Upper lobe of left lung (tissue), 4 donors: ENCODE measurements at regions not wholly inside any gene's neighbourhood (a gene's known extent, or its start where the extent isn't known, plus 50 kb on each side); places are given as distances from the start of the nearest gene placed in this dataset.

Source experiments
- POLR2A ChIP-seq, 4 donors: fragments of 450-650 bp; IDR thresholded peaks; one replicate each; pipeline ENCODE4 v1.5.1; 2016 to 2017; ENCODE audit warnings: antibody characterized with exemption in 4 of 4, mild to moderate bottlenecking in 2 of 4
- POLR2AphosphoS5 ChIP-seq, 2 donors: sonication (generic); formaldehyde crosslinking; IDR thresholded peaks; one replicate each; pipeline ENCODE4 v1.5.1; 2017; ENCODE audit warnings: antibody characterized with exemption in 2 of 2
- TF ChIP-seq, protein P1 (sequence below), 6 experiments: fragments of 450-650 bp in 4 of 6; fragments of 200-600 bp in 2 of 6; sonication (generic) in 2 of 6; IDR thresholded peaks; one replicate each; pipeline ENCODE4 v1.5.1; 2016 to 2019; ENCODE audit warnings: antibody characterized with exemption in 6 of 6

DNA sequence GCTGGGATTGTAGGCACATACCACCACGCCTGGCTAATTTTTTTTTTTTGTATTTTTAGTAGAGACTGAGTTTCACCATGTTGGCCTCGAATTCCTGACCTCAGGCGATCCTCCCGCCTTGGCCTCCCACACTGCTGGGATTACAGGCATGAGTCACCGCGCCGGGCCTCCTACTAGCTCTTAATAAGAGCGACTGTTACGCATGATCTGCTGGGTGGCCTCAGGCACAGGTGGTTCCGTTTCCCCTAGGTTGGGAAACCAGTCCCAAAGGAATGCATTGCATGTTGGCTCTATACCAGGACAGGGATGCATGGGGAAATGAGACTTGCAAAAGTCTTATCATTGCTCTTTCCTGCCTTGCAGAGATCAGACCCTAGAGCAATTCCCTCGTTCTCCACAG, 184.7 kb upstream of the PPP1R26 start:
- TF ChIP-seq, protein P1, sequence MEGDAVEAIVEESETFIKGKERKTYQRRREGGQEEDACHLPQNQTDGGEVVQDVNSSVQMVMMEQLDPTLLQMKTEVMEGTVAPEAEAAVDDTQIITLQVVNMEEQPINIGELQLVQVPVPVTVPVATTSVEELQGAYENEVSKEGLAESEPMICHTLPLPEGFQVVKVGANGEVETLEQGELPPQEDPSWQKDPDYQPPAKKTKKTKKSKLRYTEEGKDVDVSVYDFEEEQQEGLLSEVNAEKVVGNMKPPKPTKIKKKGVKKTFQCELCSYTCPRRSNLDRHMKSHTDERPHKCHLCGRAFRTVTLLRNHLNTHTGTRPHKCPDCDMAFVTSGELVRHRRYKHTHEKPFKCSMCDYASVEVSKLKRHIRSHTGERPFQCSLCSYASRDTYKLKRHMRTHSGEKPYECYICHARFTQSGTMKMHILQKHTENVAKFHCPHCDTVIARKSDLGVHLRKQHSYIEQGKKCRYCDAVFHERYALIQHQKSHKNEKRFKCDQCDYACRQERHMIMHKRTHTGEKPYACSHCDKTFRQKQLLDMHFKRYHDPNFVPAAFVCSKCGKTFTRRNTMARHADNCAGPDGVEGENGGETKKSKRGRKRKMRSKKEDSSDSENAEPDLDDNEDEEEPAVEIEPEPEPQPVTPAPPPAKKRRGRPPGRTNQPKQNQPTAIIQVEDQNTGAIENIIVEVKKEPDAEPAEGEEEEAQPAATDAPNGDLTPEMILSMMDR (IDR thresholded peaks at IDR 0.05): no peak
- TF ChIP-seq POLR2A (IDR thresholded peaks at IDR 0.05): no peak
- no peak for TF ChIP-seq POLR2AphosphoS5 (IDR thresholded peaks at IDR 0.05)
